ENCODE measurements at regions not wholly inside any gene's neighbourhood (a gene's known extent, or its start where the extent isn't known, plus 50 kb on each side); places are given as distances from the start of the nearest gene placed in this dataset.

DNA sequence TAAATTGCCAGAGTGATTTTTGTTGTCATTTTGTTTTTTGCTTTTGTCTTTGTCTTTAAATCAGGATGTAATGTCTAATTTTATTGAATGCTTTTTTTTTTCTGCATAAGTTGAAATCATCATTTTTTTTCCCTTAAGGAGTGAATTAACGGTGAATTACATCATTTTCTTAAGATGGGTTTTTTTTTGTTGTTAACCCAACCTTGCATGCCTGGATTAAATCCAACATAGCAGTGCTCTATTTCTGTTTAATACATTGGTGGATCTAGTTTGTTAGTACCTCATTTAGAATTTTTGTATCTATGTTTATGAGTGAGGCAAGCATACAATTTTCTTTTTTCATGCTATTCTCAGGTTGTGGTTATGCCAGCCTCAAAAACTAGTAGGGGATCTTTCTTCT lies 186.4 kb upstream of the TMC3 start:
- no peak for DNase-seq (ENCODE audit: low spot score, unreplicated experiment)
- no peaks in the 10 kb centered on the region for H3K36me3 Mint-ChIP-seq (ENCODE audit: insufficient read depth)
- TF ChIP-seq, protein P1, sequence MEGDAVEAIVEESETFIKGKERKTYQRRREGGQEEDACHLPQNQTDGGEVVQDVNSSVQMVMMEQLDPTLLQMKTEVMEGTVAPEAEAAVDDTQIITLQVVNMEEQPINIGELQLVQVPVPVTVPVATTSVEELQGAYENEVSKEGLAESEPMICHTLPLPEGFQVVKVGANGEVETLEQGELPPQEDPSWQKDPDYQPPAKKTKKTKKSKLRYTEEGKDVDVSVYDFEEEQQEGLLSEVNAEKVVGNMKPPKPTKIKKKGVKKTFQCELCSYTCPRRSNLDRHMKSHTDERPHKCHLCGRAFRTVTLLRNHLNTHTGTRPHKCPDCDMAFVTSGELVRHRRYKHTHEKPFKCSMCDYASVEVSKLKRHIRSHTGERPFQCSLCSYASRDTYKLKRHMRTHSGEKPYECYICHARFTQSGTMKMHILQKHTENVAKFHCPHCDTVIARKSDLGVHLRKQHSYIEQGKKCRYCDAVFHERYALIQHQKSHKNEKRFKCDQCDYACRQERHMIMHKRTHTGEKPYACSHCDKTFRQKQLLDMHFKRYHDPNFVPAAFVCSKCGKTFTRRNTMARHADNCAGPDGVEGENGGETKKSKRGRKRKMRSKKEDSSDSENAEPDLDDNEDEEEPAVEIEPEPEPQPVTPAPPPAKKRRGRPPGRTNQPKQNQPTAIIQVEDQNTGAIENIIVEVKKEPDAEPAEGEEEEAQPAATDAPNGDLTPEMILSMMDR (IDR thresholded peaks at IDR 0.05; ENCODE audit: unreplicated experiment), result no peak
- no peaks in the 10 kb centered on the region for H3K4me1 Mint-ChIP-seq (ENCODE audit: low read depth)
- no peak overlapping the region for H3K27ac Mint-ChIP-seq
- H3K4me3 Mint-ChIP-seq (ENCODE audit: low read depth), result no peak overlapping the region
- H3K27me3 Mint-ChIP-seq, result no peaks in the 10 kb centered on the region
- H3K9me3 Mint-ChIP-seq (ENCODE audit: low read depth), result peaks cover 8% of the 10 kb centered on the region

DNA sequence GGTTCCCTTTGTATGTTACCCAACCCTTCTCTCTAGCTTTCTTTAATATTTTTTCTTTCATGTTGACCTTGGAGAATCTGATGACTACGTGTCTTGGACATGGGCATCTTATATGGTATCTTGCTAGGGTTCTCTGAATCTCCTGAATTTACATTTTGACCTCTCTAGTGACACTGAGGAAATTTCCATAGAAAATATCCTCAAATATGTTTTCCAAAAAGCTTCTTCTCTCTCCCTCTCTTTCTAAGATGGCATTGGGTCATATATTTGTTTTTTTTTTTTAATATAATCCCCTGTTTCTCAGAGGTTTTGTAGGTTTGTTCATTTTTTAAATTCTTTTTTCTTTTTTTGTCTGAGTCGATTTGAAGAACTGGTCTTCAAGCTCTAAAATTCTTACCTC lies 184.0 kb upstream of the TMC3 start:
- TF ChIP-seq, protein P1 (IDR thresholded peaks at IDR 0.05; ENCODE audit: unreplicated experiment), result no peak
- Mint-ChIP-seq H3K27ac (no peak overlapping the region), H3K9me3 (ENCODE audit: low read depth) (peaks cover 8% of the 10 kb centered on the region), H3K27me3 (no peaks in the 10 kb centered on the region), H3K4me1 (ENCODE audit: low read depth) (no peaks in the 10 kb centered on the region), H3K36me3 (ENCODE audit: insufficient read depth) (no peaks in the 10 kb centered on the region), H3K4me3 (ENCODE audit: low read depth) (no peak overlapping the region)
- DNase-seq (ENCODE audit: low spot score, unreplicated experiment), result no peak

DNA sequence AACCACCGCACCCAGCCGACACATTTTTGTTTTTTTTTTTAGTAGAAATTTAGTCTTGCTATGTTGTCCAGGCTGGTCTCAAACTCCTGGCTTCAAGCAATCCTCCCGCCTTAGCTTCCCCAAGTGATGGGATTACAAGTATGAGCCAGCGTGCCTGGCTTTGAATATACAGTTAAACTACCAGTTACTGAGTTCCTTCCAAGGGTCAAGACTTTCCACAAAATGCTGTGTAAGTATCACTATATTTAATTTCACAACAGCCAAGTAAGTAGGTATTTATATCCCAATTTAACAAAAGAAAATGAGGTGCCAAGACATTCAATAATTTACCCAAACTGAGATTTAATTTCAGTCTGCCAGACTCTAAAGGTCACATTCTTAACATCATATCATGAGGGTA lies 181.3 kb upstream of the TMC3 start:
- Mint-ChIP-seq H3K4me3 (ENCODE audit: low read depth) (no peak overlapping the region), H3K9me3 (ENCODE audit: low read depth) (peaks cover 8% of the 10 kb centered on the region), H3K36me3 (ENCODE audit: insufficient read depth) (no peaks in the 10 kb centered on the region), H3K4me1 (ENCODE audit: low read depth) (no peaks in the 10 kb centered on the region), H3K27ac (no peak overlapping the region), H3K27me3 (no peaks in the 10 kb centered on the region)
- TF ChIP-seq, protein P1 (IDR thresholded peaks at IDR 0.05; ENCODE audit: unreplicated experiment), result no peak
- no peak for DNase-seq (ENCODE audit: low spot score, unreplicated experiment)

DNA sequence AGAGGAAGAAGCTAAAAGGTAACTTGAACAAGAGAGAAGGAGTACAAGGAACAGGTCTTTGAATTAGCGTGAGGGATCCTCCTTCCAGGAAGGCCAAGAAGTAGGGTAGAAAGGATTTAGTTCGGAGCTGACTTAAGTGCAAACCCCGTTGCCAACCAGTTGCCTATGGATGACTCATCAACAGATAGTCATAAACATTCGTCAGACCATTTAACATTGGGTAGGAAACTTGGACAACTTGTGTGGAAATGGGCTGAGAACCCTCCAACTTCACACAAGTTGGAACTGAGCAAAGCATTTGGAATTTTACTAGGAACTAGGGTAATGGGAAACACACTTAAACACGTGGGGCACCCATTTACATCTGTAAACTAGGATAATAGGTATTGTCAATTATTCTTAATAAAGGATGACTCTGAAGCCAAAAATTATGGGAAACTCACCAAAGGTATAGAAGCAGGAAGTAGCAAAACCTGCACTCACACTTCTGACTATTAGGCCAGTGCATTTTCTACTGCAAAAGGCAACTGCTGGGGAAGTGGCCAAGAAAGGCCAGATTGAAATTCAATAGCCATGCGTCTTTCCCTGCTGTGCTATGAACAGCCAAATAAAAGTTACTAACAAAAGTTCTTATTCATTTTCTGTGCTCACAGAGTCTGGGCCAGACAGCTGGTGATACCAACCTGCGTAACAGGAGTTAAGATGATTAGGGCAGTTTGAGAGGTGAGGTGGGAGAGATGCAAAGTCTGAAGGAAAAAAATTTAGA lies 174.5 kb upstream of the TMC3 start:
- H3K9me3 Mint-ChIP-seq (ENCODE audit: low read depth), result no peaks in the 10 kb centered on the region
- no peak overlapping the region for H3K27ac Mint-ChIP-seq
- H3K36me3 Mint-ChIP-seq (ENCODE audit: insufficient read depth), result no peaks in the 10 kb centered on the region
- DNase-seq (ENCODE audit: low spot score, unreplicated experiment), result no peak
- no peaks in the 10 kb centered on the region for H3K4me1 Mint-ChIP-seq (ENCODE audit: low read depth)
- TF ChIP-seq, protein P1 (IDR thresholded peaks at IDR 0.05; ENCODE audit: unreplicated experiment), result no peak
- no peak overlapping the region for H3K4me3 Mint-ChIP-seq (ENCODE audit: low read depth)
- peaks cover 6% of the 10 kb centered on the region for H3K27me3 Mint-ChIP-seq

DNA sequence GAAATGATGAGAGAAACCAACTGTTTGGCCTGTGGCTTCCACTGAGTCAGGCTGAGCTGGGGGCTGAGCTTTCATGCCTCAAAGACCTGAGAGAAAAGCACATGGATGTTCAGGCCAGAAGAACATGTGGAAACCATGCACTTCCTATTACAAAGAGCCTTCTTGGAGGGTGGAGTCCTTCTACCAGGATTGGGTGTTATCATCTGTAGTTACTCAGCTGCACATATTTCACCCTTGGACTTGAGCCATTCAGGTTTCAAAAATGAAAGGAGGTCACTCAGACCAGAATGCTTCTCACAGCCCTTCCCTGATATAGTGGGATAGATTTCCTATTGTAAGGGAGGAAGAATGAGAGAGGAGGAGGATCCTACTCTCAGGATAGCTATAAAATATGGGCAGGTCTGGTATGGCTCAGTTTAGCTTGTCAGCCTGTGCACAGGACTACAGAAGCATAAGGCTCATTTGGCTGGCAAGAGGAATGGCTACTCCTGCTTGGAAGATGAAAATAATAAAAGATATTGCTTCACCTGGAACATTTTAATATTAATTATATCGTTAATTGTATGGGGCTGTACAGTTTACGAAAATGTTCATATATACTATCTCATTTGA lies 173.6 kb upstream of the TMC3 start:
- Mint-ChIP-seq H3K27me3 (peaks cover 6% of the 10 kb centered on the region), H3K36me3 (ENCODE audit: insufficient read depth) (no peaks in the 10 kb centered on the region), H3K4me3 (ENCODE audit: low read depth) (no peak overlapping the region), H3K9me3 (ENCODE audit: low read depth) (no peaks in the 10 kb centered on the region), H3K4me1 (ENCODE audit: low read depth) (no peaks in the 10 kb centered on the region), H3K27ac (no peak overlapping the region)
- no peak for DNase-seq (ENCODE audit: low spot score, unreplicated experiment)
- TF ChIP-seq, protein P1 (IDR thresholded peaks at IDR 0.05; ENCODE audit: unreplicated experiment), result no peak
